H1 (cell line): ENCODE measurements at regions not wholly inside any gene's neighbourhood (a gene's known extent, or its start where the extent isn't known, plus 50 kb on each side); places are given as distances from the start of the nearest gene placed in this dataset.

Experiments used
- CTCF ChIA-PET: fragments of 300-600 bp; sonication (Branson Sonifier 250); formaldehyde crosslinking; loops from one replicate; lab custom pipeline; 2021; ENCODE audit not compliant: partially characterized antibody; lab: Charles Lee
- POLR2A ChIA-PET: fragments of 300-600 bp; sonication (Branson Sonifier 250); formaldehyde crosslinking; loops from one replicate; lab custom pipeline; 2021; ENCODE audit warnings: inconsistent platforms; ENCODE audit not compliant: partially characterized antibody; lab: Charles Lee
- DNase-seq, 2 experiments: peaks; one replicate each; pipeline versions ENCODE4 v3.0.0 to v3.0.0-alpha.2; 2010 to 2022; ENCODE audit warnings: low spot score in 2 of 2, low read depth in 1 of 2, mixed read lengths in 1 of 2
- FAIRE-seq: peaks from 2 replicates; lab custom pipeline; 2011; peaks lifted over from hg19 to GRCh38; lab: Jason Lieb, UNC
- H2AFZ ChIP-seq: 2 replicates; pipeline ENCODE4 v1.8.1; 2012; ENCODE audit warnings: low read length, inconsistent platforms
- H2AK5ac ChIP-seq: 2 replicates; pipeline ENCODE4 v1.6.1; 2013; ENCODE audit warnings: low read depth, low read length
- H2BK120ac ChIP-seq: replicated peaks from 2 replicates; pipeline ENCODE3; 2013; ENCODE audit warnings: low read depth, low read length, inconsistent platforms
- H2BK12ac ChIP-seq: 2 replicates; pipeline ENCODE4 v1.6.1; 2013; ENCODE audit warnings: low read depth, low read length
- H2BK15ac ChIP-seq: 2 replicates; pipeline ENCODE4 v1.6.1; 2013; ENCODE audit warnings: low read length
- H2BK20ac ChIP-seq: 2 replicates; pipeline ENCODE4 v1.6.1; 2013; ENCODE audit warnings: low read length
- H2BK5ac ChIP-seq: 2 replicates; pipeline ENCODE4 v1.6.1; 2013; ENCODE audit warnings: low read depth, low read length
- H3K14ac ChIP-seq: 2 replicates; pipeline ENCODE4 v1.6.1; 2013; ENCODE audit warnings: inconsistent platforms; ENCODE audit not compliant: insufficient read length
- H3K18ac ChIP-seq: 2 replicates; pipeline ENCODE4 v1.6.1; 2013; ENCODE audit warnings: low read length; ENCODE audit errors: extremely low read depth
- H3K23ac ChIP-seq: 2 replicates; pipeline ENCODE4 v1.6.1; 2013; ENCODE audit warnings: inconsistent platforms; ENCODE audit not compliant: insufficient read length
- H3K23me2 ChIP-seq: 2 replicates; pipeline ENCODE4 v1.6.1; 2013; ENCODE audit warnings: low read depth, low read length
- H3K27ac ChIP-seq: 2 replicates; pipeline ENCODE4 v1.6.1; 2011; ENCODE audit warnings: low read depth, low read length, inconsistent platforms
- H3K27me3 ChIP-seq, 4 experiments: replicated peaks in 1 of 4; 1 replicate in 1 of 4; 2 replicates in 3 of 4; pipeline versions ENCODE4 v1.6.1 to v1.8.1; 2011 to 2013; ENCODE audit warnings: low read length in 3 of 4, mild to moderate bottlenecking in 3 of 4, inconsistent platforms in 2 of 4, mixed read lengths in 2 of 4, moderate library complexity in 1 of 4; ENCODE audit not compliant: control insufficient read depth in 3 of 4, insufficient read depth in 3 of 4; ENCODE audit errors: extremely low read depth in 1 of 4
- H3K36me3 ChIP-seq, 4 experiments: 2 replicates each; pipeline versions ENCODE4 v1.6.1 to v1.8.1; 2011 to 2013; ENCODE audit warnings: mild to moderate bottlenecking in 4 of 4, low read length in 3 of 4, moderate library complexity in 2 of 4, control low read depth in 1 of 4, inconsistent platforms in 1 of 4; ENCODE audit not compliant: insufficient read depth in 4 of 4, control insufficient read depth in 2 of 4
- H3K4ac ChIP-seq: replicated peaks from 2 replicates; pipeline ENCODE3; 2013; ENCODE audit warnings: low read length, low read depth, mixed read lengths, inconsistent platforms; ENCODE audit not compliant: insufficient read length
- H3K4me1 ChIP-seq, 4 experiments: replicated peaks in 1 of 4; 1 replicate in 1 of 4; 2 replicates in 3 of 4; pipeline versions ENCODE4 v1.6.1 to v1.8.1; 2011 to 2013; ENCODE audit warnings: low read length in 3 of 4, inconsistent platforms in 2 of 4, mixed read lengths in 1 of 4; ENCODE audit not compliant: insufficient read depth in 4 of 4, control insufficient read depth in 3 of 4
- H3K4me2 ChIP-seq, 2 experiments: 2 replicates each; pipeline versions ENCODE4 v1.6.1 to v1.8.1; 2011 to 2013; ENCODE audit warnings: low read depth in 2 of 2, low read length in 2 of 2, control low read depth in 1 of 2, inconsistent platforms in 1 of 2, mild to moderate bottlenecking in 1 of 2; ENCODE audit not compliant: insufficient read depth in 1 of 2
- H3K4me3 ChIP-seq, 4 experiments: fragments of 200-600, 300-600 bp in 1 of 4; sonication (generic), shearing (Covaris generic), sonication (Bioruptor Twin) in 1 of 4; 2 replicates each; pipeline versions ENCODE4 v1.5.1 to v1.8.1; 2011 to 2016; ENCODE audit warnings: low read length in 4 of 4, low read depth in 3 of 4, control low read depth in 2 of 4, inconsistent platforms in 2 of 4, mild to moderate bottlenecking in 2 of 4, mixed read lengths in 1 of 4, moderate library complexity in 1 of 4; ENCODE audit not compliant: insufficient read depth in 2 of 4; ENCODE audit errors: extremely low read depth in 1 of 4
- H3K56ac ChIP-seq: replicated peaks from 2 replicates; pipeline ENCODE3; 2013; ENCODE audit warnings: low read depth, mild to moderate bottlenecking, mixed read lengths, low read length, inconsistent platforms; ENCODE audit not compliant: insufficient read length
- H3K79me1 ChIP-seq: 2 replicates; pipeline ENCODE4 v1.6.1; 2013; ENCODE audit warnings: low read depth, low read length, control low read depth
- H3K79me2 ChIP-seq, 2 experiments: 2 replicates each; pipeline versions ENCODE4 v1.6.1 to v1.8.1; 2012 to 2013; ENCODE audit warnings: low read length in 2 of 2, mild to moderate bottlenecking in 2 of 2, inconsistent platforms in 1 of 2; ENCODE audit not compliant: insufficient read depth in 2 of 2, control insufficient read depth in 1 of 2
- H3K9ac ChIP-seq, 4 experiments: replicated peaks in 1 of 4; 1 replicate in 1 of 4; 2 replicates in 3 of 4; pipeline versions ENCODE4 v1.6.1 to v1.8.1; 2011 to 2013; ENCODE audit warnings: low read depth in 3 of 4, low read length in 3 of 4, control low read depth in 2 of 4, mild to moderate bottlenecking in 2 of 4, moderate library complexity in 2 of 4, inconsistent platforms in 1 of 4; ENCODE audit errors: extremely low read depth in 1 of 4
- H3K9me3 ChIP-seq, 2 experiments: 2 replicates each; pipeline versions ENCODE4 v1.6.1 to v1.8.1; 2012 to 2013; ENCODE audit warnings: mild to moderate bottlenecking in 2 of 2, moderate library complexity in 2 of 2, control low read depth in 1 of 2, inconsistent platforms in 1 of 2, low read depth in 1 of 2, low read length in 1 of 2, mixed read lengths in 1 of 2; ENCODE audit not compliant: insufficient read depth in 2 of 2
- H4K20me1 ChIP-seq, 2 experiments: replicated peaks in 1 of 2; 2 replicates each; pipeline versions ENCODE3 to v1.8.1; 2011 to 2013; ENCODE audit warnings: inconsistent platforms in 2 of 2, low read length in 2 of 2, mild to moderate bottlenecking in 1 of 2; ENCODE audit not compliant: insufficient read depth in 2 of 2, control insufficient read depth in 1 of 2
- H4K5ac ChIP-seq: 2 replicates; pipeline ENCODE4 v1.6.1; 2013; ENCODE audit warnings: low read length, low read depth, mixed read lengths, inconsistent platforms; ENCODE audit not compliant: insufficient read length
- H4K8ac ChIP-seq: 2 replicates; pipeline ENCODE4 v1.8.0; 2013; ENCODE audit warnings: mild to moderate bottlenecking, moderate library complexity, low read length, inconsistent platforms; ENCODE audit not compliant: insufficient read depth; ENCODE audit errors: extremely low read depth
- H4K91ac ChIP-seq: replicated peaks from 2 replicates; pipeline ENCODE3; 2013; ENCODE audit warnings: low read length, mixed read lengths, inconsistent platforms; ENCODE audit not compliant: insufficient read length
- BCL11A ChIP-seq, 2 experiments: IDR thresholded peaks; one replicate each; pipeline ENCODE4 v1.6.1; 2011; ENCODE audit warnings: low read depth in 2 of 2, low read length in 2 of 2, mild to moderate bottlenecking in 2 of 2
- BRCA1 ChIP-seq: IDR thresholded peaks from 2 replicates; pipeline ENCODE4 v1.6.1; 2012; ENCODE audit warnings: low read depth, low read length, improper control_type of control experiment
- CBX8 ChIP-seq: fragments of 300-800, 300-1000 bp; sonication (generic); IDR thresholded peaks from 2 replicates; pipeline ENCODE4 v1.7.1; 2016; ENCODE audit warnings: low read depth, low read length, borderline replicate concordance
- CEBPB ChIP-seq: IDR thresholded peaks from 2 replicates; pipeline ENCODE4 v1.6.1; 2012; ENCODE audit warnings: low read depth, low read length
- RBBP5 ChIP-seq: IDR thresholded peaks from 2 replicates; pipeline ENCODE4 v1.7.1; 2012; ENCODE audit warnings: low read depth, mild to moderate bottlenecking, inconsistent platforms, low read length, moderate library complexity, borderline replicate concordance
- RNF2 ChIP-seq: fragments of 200-900, 300-1000 bp; sonication (generic); IDR thresholded peaks from 2 replicates; pipeline ENCODE4 v1.7.1; 2016; ENCODE audit warnings: borderline replicate concordance, low read depth, mild to moderate bottlenecking, antibody characterized with exemption, low read length; ENCODE audit not compliant: poor library complexity, severe bottlenecking; ENCODE audit errors: missing control alignments
- SIN3A ChIP-seq, 2 experiments: IDR thresholded peaks in 1 of 2; conservative IDR thresholded peaks in 1 of 2; 2 replicates each; pipeline ENCODE4 v1.6.1; 2011 to 2012; ENCODE audit warnings: low read length in 2 of 2, improper control_type of control experiment in 1 of 2, low read depth in 1 of 2, mild to moderate bottlenecking in 1 of 2
- SUZ12 ChIP-seq: fragments of 200-600 bp; sonication (generic); IDR thresholded peaks from 2 replicates; pipeline ENCODE4 v1.6.1; 2012; ENCODE audit warnings: mild to moderate bottlenecking, inconsistent platforms, low read length, moderate library complexity, mixed read lengths
- TEAD4 ChIP-seq: IDR thresholded peaks from 2 replicates; pipeline ENCODE4 v1.6.1; 2012; ENCODE audit warnings: low read depth, low read length, inconsistent platforms, mixed read lengths
- WGBS, 2 experiments: shearing (Covaris generic) in 1 of 2; methylation state at CpG; one replicate each; pipeline versions ENCODE4 v1.1.6 to v1.1.7; 2013 to 2015; ENCODE audit warnings: low lambda C conversion rate in 2 of 2, mixed read lengths in 2 of 2, inconsistent platforms in 1 of 2, low coverage in 1 of 2, missing lambda C conversion rate in 1 of 2; ENCODE audit not compliant: insufficient replicate concordance in 2 of 2, insufficient coverage in 1 of 2, insufficient read length in 1 of 2; ENCODE audit errors: extremely low coverage in 1 of 2, missing lambda C conversion rate in 1 of 2; 5-methylcytosine and 5-hydroxymethylcytosine counted together
- TF ChIP-seq, protein P1 (sequence below), 3 experiments: IDR thresholded peaks; 1 replicate in 2 of 3; 2 replicates in 1 of 3; pipeline versions ENCODE4 v1.5.1 to v1.6.1; 2011; ENCODE audit warnings: low read length in 3 of 3, mild to moderate bottlenecking in 3 of 3, inconsistent platforms in 2 of 3, low read depth in 1 of 3, moderate library complexity in 1 of 3; ENCODE audit not compliant: insufficient read depth in 1 of 3; ENCODE audit errors: control extremely low read depth in 1 of 3

DNA sequence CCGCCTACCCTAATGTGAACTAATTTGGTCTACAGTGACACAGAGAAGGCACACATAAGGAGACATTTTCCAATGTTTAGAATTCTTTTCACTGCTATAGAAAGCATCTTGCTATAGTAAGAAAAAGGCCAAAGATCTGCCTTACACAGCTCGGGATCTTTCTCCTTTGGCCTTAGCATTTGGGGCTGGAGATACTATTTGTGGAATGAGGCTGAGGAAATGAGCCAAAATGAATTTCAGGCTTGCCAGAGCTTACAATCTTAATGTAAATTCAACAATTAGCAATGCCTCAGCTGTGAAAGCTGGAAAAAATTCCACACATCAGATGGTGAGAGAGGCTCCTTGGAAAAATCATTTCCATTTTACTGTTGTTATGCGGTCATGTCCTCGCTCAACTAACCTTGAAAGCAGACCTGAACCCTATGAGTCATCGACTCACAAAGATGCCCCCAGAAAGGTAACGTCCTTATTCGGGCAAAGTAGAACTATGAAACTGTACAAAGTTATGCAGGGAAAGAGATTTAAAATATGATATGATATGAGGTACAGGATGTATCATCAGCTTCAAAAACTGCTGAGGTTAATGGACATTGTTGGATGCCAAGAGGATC lies 324.5 kb upstream of the NBEA start:
- Histone ChIP-seq H3K4me2 (no peak overlapping the region), H2BK5ac (no peak overlapping the region), H3K4me1 (peaks cover 0 to 7% (median 0%) of the 10 kb centered on the region in 4 experiments; a peak in 2 of 7 replicates), H4K20me1 (no peaks in the 10 kb centered on the region), H3K4ac (no peak overlapping the region), H3K18ac (0 out of 2 replicates have a peak overlapping the region, but pooled peaks have one; percentile 56), H3K36me3 (no peaks in the 10 kb centered on the region), H2BK120ac (no peak overlapping the region), H4K5ac (no peak overlapping the region), H3K56ac (no peak overlapping the region), H3K4me3 (no peak overlapping the region), H2BK12ac (no peak overlapping the region), H2AFZ (no peak overlapping the region), H3K27me3 (no peaks in the 10 kb centered on the region), H4K8ac (no peak overlapping the region), H3K23ac (no peak overlapping the region), H3K79me2 (no peaks in the 10 kb centered on the region), H3K79me1 (no peaks in the 10 kb centered on the region), H4K91ac (no peak overlapping the region), H3K27ac (no peak overlapping the region), H3K14ac (no peak overlapping the region), H3K9ac (no peak overlapping the region), H2BK20ac (no peak overlapping the region), H3K23me2 (no peaks in the 10 kb centered on the region), H2BK15ac (no peak overlapping the region), H3K9me3 (no peaks in the 10 kb centered on the region), H2AK5ac (no peak overlapping the region)
- FAIRE-seq, result no peak
- WGBS, 2 experiments, result 90% methylated on average over 7 of the region's 7 CpGs; no CpG with 5 or more reads in 1 of the 2 experiments
- POLR2A ChIA-PET, result no interaction called here
- DNase-seq, result no peak
- CTCF ChIA-PET, result interaction anchor here (1.0 kb wide), 2 partner anchors 30 to 742 kb away, joined by 3 read pairs; no protein-coding TSS in a partner anchor
- TF ChIP-seq RBBP5, result no peak
- no peak for TF ChIP-seq RNF2
- TF ChIP-seq CEBPB, result no peak
- no peak for TF ChIP-seq SUZ12
- TF ChIP-seq BRCA1, result no peak
- no peak for TF ChIP-seq TEAD4
- TF ChIP-seq, protein P1, sequence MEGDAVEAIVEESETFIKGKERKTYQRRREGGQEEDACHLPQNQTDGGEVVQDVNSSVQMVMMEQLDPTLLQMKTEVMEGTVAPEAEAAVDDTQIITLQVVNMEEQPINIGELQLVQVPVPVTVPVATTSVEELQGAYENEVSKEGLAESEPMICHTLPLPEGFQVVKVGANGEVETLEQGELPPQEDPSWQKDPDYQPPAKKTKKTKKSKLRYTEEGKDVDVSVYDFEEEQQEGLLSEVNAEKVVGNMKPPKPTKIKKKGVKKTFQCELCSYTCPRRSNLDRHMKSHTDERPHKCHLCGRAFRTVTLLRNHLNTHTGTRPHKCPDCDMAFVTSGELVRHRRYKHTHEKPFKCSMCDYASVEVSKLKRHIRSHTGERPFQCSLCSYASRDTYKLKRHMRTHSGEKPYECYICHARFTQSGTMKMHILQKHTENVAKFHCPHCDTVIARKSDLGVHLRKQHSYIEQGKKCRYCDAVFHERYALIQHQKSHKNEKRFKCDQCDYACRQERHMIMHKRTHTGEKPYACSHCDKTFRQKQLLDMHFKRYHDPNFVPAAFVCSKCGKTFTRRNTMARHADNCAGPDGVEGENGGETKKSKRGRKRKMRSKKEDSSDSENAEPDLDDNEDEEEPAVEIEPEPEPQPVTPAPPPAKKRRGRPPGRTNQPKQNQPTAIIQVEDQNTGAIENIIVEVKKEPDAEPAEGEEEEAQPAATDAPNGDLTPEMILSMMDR (IDR thresholded peaks at IDR 0.05; ENCODE audit: control extremely low read depth in 1 of 3, insufficient read depth in 1 of 3, low read depth in 1 of 3, low read length in 3 of 3), result no peak
- TF ChIP-seq BCL11A (IDR thresholded peaks at IDR 0.05; ENCODE audit: low read depth in 2 of 2, low read length in 2 of 2), result no peak
- TF ChIP-seq SIN3A (conservative IDR thresholded peaks at IDR 0.05 in 1 of 2, IDR thresholded peaks at IDR 0.05 in 1 of 2; ENCODE audit: low read depth in 1 of 2, low read length in 2 of 2), result no peak
- no peak for TF ChIP-seq CBX8
